T-helper 2 cell (primary cell): ENCODE measurements at regions not wholly inside any gene's neighbourhood (a gene's known extent, or its start where the extent isn't known, plus 50 kb on each side); places are given as distances from the start of the nearest gene placed in this dataset.

Source experiments
- DNase-seq, 5 experiments: peaks; one replicate each; pipeline versions ENCODE4 v3.0.0 to v3.0.0-alpha.2; 2012 to 2022

DNA sequence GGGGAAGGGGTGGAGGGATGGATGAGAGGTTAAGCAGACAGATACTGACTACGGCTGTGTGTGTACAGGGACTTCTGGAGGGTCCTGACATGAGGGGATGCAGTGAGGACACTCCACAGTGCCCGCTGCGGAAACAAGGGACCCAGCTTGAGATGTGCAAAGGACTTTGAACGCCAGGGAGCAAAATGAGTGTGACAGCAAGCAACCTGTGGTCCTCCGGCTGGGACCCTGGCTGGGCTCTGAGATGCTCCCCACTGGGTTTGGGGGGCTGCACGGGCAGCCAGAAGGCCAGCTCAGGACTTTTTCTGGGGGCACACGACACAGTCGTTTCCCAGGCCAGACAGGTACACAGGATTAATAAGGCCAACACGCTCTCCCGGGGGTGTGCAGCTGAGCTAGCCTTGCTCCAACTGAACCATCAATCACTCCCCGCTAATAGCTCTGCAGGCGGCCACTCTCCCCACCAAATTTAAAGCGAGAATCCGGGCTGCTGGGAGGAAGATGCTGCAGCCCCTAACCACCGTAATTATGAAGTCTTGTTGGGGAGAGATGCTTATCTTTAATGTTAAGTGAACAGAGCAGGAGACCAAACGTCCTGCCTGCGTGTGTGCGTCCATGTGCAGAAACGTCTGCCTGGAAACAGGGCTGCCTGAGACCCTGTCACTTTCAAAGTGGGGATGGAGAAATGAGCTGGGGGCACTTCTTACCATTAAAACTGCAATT lies 51.6 kb upstream of the DLK1 start:
- DNase-seq: no peak

DNA sequence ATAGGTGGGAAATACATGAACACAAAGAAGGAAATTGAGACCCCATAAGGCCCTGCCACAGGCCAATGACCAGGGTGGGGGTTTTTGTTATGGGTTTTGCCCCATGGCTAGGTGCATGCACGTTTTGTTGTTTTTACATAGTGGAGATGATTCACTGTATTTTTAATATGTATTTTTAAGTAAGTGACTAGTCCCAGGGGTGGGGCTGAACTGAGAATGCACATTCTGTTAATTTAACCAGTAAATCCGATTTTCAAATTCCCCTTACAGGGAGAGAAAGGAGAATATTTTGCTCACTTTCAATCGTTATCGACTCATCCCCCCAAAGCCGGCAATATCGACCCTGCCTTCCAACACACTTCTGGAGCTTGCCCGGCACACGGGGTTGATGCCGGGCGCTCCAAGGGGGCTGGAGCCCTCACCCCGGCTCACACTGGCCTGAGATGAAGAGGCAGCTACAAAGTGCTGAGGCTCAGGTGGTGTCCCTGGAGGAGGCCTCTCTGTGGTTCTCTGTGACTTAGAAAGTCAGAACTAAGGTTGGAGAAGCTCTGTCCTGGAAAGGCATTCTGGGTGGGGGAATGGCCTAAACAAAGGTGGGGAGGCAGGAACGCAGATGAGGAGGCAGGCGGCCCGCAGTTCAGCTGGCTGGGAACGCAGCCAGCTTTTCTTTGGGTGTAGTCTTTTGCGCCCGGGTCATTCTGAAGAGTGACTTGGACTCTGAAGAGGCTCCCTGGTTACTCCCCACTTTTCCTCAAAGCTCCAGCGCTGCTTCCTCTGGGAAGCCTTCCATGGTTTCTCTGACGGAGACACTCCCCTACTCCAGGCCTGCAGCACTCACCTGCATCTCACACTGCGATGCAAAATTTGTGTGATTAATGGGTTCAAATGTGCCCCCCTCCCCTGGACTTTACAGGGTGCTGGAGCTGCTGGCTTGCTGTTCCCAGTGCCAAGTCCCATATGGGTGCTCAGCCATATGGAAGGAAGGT lies 50.7 kb upstream of the DLK1 start:
- DNase-seq: no peak
